ENCODE measurements at regions not wholly inside any gene's neighbourhood (a gene's known extent, or its start where the extent isn't known, plus 50 kb on each side); places are given as distances from the start of the nearest gene placed in this dataset.

GRCh38 chr5:63233361-63233760 is 654.7 kb downstream of the LRRC70 start:
- no peak for TF ChIP-seq CTCF (IDR thresholded peaks at IDR 0.05)
- no peak for TF ChIP-seq POLR2A (IDR thresholded peaks at IDR 0.05)

Measured in Peyer's patch (tissue), 4 donors.